Neural cell (in vitro differentiated cells): ENCODE measurements at regions not wholly inside any gene's neighbourhood (a gene's known extent, or its start where the extent isn't known, plus 50 kb on each side); places are given as distances from the start of the nearest gene placed in this dataset.

Source experiments
- EP300 ChIP-seq: fragments of 450-650 bp; conservative IDR thresholded peaks from 2 replicates; pipeline ENCODE4 v1.6.1; 2014; ENCODE audit warnings: antibody characterized with exemption, mild to moderate bottlenecking, moderate library complexity; ENCODE audit not compliant: poor library complexity, severe bottlenecking
- POLR2AphosphoS5 ChIP-seq: IDR thresholded peaks from 2 replicates; pipeline ENCODE4 v1.6.1; 2012
- TAF1 ChIP-seq: IDR thresholded peaks from 2 replicates; pipeline ENCODE4 v1.6.1; 2012; ENCODE audit warnings: low read depth
- TF ChIP-seq, protein P1 (sequence below): fragments of 450-650 bp; IDR thresholded peaks from 2 replicates; pipeline ENCODE4 v1.5.1; 2014; ENCODE audit warnings: antibody characterized with exemption, mild to moderate bottlenecking, moderate library complexity; ENCODE audit not compliant: poor library complexity, severe bottlenecking
- TF ChIP-seq, protein P2 (sequence below): IDR thresholded peaks from 2 replicates; pipeline ENCODE4 v1.6.1; 2012; ENCODE audit warnings: borderline replicate concordance

DNA sequence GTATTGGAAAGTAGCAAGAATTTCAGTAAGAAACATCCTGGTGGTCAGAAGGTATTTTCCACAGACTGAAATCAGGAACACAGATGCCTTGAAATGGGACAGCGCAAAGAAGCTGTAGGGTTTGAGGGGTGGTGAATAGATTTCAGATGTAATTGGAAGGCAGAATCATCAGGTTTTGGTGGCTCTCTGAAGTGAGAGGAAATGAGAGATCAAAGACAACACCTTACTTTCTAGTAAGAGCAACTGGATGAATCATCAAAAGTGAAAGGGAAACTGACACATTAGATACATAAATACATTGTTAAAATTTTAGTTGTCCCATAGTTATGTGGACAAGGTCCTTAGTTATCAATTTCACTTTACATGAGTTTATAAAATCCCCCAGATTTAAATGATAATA is 188.2 kb upstream of the SLC27A6 start:
- no peak for TF ChIP-seq POLR2AphosphoS5
- TF ChIP-seq, protein P1, sequence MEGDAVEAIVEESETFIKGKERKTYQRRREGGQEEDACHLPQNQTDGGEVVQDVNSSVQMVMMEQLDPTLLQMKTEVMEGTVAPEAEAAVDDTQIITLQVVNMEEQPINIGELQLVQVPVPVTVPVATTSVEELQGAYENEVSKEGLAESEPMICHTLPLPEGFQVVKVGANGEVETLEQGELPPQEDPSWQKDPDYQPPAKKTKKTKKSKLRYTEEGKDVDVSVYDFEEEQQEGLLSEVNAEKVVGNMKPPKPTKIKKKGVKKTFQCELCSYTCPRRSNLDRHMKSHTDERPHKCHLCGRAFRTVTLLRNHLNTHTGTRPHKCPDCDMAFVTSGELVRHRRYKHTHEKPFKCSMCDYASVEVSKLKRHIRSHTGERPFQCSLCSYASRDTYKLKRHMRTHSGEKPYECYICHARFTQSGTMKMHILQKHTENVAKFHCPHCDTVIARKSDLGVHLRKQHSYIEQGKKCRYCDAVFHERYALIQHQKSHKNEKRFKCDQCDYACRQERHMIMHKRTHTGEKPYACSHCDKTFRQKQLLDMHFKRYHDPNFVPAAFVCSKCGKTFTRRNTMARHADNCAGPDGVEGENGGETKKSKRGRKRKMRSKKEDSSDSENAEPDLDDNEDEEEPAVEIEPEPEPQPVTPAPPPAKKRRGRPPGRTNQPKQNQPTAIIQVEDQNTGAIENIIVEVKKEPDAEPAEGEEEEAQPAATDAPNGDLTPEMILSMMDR, result no peak
- no peak for TF ChIP-seq TAF1
- no peak for TF ChIP-seq EP300
- TF ChIP-seq, protein P2, sequence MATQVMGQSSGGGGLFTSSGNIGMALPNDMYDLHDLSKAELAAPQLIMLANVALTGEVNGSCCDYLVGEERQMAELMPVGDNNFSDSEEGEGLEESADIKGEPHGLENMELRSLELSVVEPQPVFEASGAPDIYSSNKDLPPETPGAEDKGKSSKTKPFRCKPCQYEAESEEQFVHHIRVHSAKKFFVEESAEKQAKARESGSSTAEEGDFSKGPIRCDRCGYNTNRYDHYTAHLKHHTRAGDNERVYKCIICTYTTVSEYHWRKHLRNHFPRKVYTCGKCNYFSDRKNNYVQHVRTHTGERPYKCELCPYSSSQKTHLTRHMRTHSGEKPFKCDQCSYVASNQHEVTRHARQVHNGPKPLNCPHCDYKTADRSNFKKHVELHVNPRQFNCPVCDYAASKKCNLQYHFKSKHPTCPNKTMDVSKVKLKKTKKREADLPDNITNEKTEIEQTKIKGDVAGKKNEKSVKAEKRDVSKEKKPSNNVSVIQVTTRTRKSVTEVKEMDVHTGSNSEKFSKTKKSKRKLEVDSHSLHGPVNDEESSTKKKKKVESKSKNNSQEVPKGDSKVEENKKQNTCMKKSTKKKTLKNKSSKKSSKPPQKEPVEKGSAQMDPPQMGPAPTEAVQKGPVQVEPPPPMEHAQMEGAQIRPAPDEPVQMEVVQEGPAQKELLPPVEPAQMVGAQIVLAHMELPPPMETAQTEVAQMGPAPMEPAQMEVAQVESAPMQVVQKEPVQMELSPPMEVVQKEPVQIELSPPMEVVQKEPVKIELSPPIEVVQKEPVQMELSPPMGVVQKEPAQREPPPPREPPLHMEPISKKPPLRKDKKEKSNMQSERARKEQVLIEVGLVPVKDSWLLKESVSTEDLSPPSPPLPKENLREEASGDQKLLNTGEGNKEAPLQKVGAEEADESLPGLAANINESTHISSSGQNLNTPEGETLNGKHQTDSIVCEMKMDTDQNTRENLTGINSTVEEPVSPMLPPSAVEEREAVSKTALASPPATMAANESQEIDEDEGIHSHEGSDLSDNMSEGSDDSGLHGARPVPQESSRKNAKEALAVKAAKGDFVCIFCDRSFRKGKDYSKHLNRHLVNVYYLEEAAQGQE, result no peak
